Peyer's patch (tissue), 4 donors: ENCODE measurements at regions not wholly inside any gene's neighbourhood (a gene's known extent, or its start where the extent isn't known, plus 50 kb on each side); places are given as distances from the start of the nearest gene placed in this dataset.

Source experiments
- CTCF ChIP-seq, 6 experiments: fragments of 450-650 bp in 4 of 6; fragments of 200-600 bp in 2 of 6; sonication (generic) in 1 of 6; IDR thresholded peaks; one replicate each; pipeline ENCODE4 v1.5.1; 2017 to 2019; ENCODE audit warnings: antibody characterized with exemption in 6 of 6, mild to moderate bottlenecking in 3 of 6, moderate library complexity in 1 of 6
- POLR2A ChIP-seq, 2 donors: fragments of 450-650 bp; IDR thresholded peaks; one replicate each; pipeline ENCODE4 v1.5.1; 2017; ENCODE audit warnings: antibody characterized with exemption in 2 of 2, mild to moderate bottlenecking in 2 of 2, moderate library complexity in 2 of 2

DNA sequence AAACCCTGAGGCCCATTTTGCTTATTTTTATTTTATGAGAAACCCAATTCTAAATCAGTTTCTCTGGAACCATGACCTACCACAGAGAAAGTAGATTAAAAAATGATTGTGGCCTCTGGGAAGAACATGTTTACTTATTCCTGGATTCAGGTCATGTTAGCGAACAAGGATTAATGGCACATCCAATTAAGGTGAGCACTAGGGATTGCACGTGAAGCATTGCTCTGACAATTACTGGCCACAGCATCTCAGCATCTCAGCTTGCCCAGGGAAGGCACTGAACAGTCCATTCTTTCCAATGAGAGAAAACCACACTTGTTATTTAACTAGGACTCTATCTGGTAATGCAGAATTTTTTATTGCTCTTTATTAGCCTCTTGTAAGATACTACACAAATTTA, 119.8 kb downstream of the ZNF330 start:
- TF ChIP-seq POLR2A (IDR thresholded peaks at IDR 0.05) = no peak
- TF ChIP-seq CTCF (IDR thresholded peaks at IDR 0.05) = no peak
